GM12873 (cell line): ENCODE measurements at regions not wholly inside any gene's neighbourhood (a gene's known extent, or its start where the extent isn't known, plus 50 kb on each side); places are given as distances from the start of the nearest gene placed in this dataset.

ENCODE experiments used
- TF ChIP-seq, protein P1 (sequence below): IDR thresholded peaks from 2 replicates; pipeline ENCODE4 v1.5.1; 2012; ENCODE audit warnings: low read depth, mild to moderate bottlenecking, moderate library complexity, low read length, control low read depth; ENCODE audit not compliant: insufficient read depth; ENCODE audit errors: missing control alignments

DNA sequence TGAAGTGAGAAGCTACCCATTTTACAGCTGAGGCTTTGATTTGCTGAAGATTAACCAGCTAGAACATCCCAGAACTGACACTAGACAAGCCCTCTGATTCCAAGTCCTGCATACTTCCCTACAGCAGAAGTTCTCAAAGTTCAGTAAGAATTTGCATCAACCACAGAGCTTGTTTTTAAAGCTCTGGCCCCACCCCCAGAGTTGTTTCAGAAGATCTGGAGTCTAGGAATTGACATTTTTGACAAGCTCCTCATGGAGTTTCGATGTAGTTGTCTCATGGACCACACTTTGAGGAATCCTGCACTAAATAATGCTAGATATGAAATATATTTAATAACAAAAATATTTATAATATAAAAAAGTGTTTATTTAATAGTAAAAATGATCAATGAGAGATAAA lies 120.3 kb upstream of the ADAMTS18 start:
- TF ChIP-seq, protein P1, sequence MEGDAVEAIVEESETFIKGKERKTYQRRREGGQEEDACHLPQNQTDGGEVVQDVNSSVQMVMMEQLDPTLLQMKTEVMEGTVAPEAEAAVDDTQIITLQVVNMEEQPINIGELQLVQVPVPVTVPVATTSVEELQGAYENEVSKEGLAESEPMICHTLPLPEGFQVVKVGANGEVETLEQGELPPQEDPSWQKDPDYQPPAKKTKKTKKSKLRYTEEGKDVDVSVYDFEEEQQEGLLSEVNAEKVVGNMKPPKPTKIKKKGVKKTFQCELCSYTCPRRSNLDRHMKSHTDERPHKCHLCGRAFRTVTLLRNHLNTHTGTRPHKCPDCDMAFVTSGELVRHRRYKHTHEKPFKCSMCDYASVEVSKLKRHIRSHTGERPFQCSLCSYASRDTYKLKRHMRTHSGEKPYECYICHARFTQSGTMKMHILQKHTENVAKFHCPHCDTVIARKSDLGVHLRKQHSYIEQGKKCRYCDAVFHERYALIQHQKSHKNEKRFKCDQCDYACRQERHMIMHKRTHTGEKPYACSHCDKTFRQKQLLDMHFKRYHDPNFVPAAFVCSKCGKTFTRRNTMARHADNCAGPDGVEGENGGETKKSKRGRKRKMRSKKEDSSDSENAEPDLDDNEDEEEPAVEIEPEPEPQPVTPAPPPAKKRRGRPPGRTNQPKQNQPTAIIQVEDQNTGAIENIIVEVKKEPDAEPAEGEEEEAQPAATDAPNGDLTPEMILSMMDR, result no peak

DNA sequence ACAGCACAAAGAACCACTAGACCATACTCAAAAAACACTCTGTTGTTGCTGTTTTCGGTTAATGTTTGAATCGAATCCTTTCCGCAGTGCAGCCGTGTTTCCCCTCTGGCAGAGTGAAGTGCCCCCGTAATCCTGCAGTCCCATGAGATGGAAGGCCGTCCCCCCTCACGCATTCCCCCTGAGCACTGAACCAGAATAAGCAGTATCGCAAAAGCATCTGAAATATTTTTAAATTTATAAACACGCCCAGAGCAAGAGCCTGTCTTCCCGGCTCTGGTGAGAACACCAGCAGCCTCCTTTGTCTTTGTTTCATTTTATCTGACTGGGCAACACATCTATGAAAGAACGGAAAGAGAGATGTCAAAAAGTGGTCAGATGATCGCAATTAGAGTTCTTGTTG lies 121.0 kb upstream of the ADAMTS18 start:
- TF ChIP-seq, protein P1, result no peak

DNA sequence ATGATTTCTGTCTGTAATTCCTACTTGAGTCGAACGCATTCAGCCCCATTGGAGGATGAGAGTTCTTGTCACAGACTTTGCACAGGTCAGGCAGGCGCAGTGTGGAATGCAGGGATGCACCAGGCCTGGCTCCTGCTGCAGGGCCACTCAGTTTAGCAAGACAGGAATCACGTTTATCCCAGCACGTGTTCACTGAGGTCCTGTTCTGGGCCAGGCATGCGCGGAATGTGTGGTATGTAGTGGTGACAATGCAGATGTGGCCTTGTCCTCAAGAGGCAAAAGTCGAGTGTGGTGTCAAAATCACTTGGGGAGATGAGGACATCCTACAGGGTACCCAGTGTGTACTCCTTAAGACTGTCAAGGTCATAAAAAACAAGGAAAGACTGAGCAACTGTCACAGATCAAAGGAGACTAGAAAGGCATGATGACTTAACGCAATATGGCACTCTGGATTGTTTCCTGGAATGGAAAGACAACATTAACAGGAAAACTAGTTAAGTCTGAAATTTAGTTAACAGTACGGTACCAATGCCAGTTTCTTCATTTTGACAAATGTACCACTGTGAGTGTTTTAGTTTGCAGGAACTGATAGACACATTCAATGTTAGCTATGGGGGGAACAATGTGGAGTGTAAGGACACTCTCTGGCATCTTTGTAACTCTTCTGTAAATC lies 121.5 kb upstream of the ADAMTS18 start:
- TF ChIP-seq, protein P1, result no peak

- TF ChIP-seq, protein P1, result no peak
Measured at GRCh38 chr16:77557385-77557784, 122.6 kb upstream of the ADAMTS18 start.

GRCh38 chr16:77558786-77559185 lies 124.0 kb upstream of the ADAMTS18 start:
- TF ChIP-seq, protein P1, result no peak

GRCh38 chr16:77562497-77562896 lies 127.7 kb upstream of the ADAMTS18 start:
- TF ChIP-seq, protein P1, result no peak

GRCh38 chr16:77564791-77565390 lies 130.1 kb upstream of the ADAMTS18 start:
- TF ChIP-seq, protein P1, result no peak
